Omental fat pad (tissue), 3 donors: ENCODE measurements at regions not wholly inside any gene's neighbourhood (a gene's known extent, or its start where the extent isn't known, plus 50 kb on each side); places are given as distances from the start of the nearest gene placed in this dataset.

ENCODE experiments used
- ATAC-seq: fragments of 150-250 bp; one replicate; pipeline ENCODE4 v1.9.1; 2016; ENCODE audit warnings: mild to moderate bottlenecking, moderate library complexity; ENCODE audit not compliant: low FRiP score
- DNase-seq: peaks from one replicate; pipeline ENCODE4 v3.0.0-alpha.2; 2019; ENCODE audit warnings: low spot score
- CTCF ChIP-seq, 3 donors: fragments of 450-650 bp; IDR thresholded peaks; one replicate each; pipeline ENCODE4 v1.5.1; 2016 to 2017; ENCODE audit warnings: antibody characterized with exemption in 3 of 3, mild to moderate bottlenecking in 3 of 3, moderate library complexity in 2 of 3

GRCh38 chr20:48010623-48011022 is 225.3 kb upstream of the SULF2 start:
- DNase-seq = no peak

GRCh38 chr20:48008850-48009515 is 223.7 kb upstream of the SULF2 start:
- no peak for DNase-seq
- TF ChIP-seq CTCF (IDR thresholded peaks at IDR 0.05) = no peak
- ATAC-seq = peak; percentile 75

More at GRCh38 chr20:48010623-48011022, 225.3 kb upstream of the SULF2 start:
- no peak for TF ChIP-seq CTCF (IDR thresholded peaks at IDR 0.05)
- ATAC-seq = no peak

GRCh38 chr20:48007351-48007750 is 222.1 kb upstream of the SULF2 start:
- DNase-seq (no peak), ATAC-seq (no peak)
- no peak for TF ChIP-seq CTCF (IDR thresholded peaks at IDR 0.05)

GRCh38 chr20:48006036-48006833 is 221.0 kb upstream of the SULF2 start:
- no peak for ATAC-seq
- no peak for DNase-seq
- TF ChIP-seq CTCF (IDR thresholded peaks at IDR 0.05) = no peak

- DNase-seq = no peak
- TF ChIP-seq CTCF (IDR thresholded peaks at IDR 0.05) = no peak
Measured at GRCh38 chr20:48003021-48003420, 217.7 kb upstream of the SULF2 start.

GRCh38 chr20:48002517-48002970 is 217.3 kb upstream of the SULF2 start:
- no peak for DNase-seq
- ATAC-seq = no peak
- TF ChIP-seq CTCF (IDR thresholded peaks at IDR 0.05) = no peak

More at GRCh38 chr20:48003021-48003420, 217.7 kb upstream of the SULF2 start:
- ATAC-seq = no peak
